ENCODE measurements at regions not wholly inside any gene's neighbourhood (a gene's known extent, or its start where the extent isn't known, plus 50 kb on each side); places are given as distances from the start of the nearest gene placed in this dataset.
A peak's percentile ranks its signal among the peaks of the same experiment; 100 is the strongest.

GRCh38 chr20:11391591-11391990, 526.1 kb upstream of the BTBD3 start:
- no peak for DNase-seq (ENCODE audit: low read depth)

GRCh38 chr20:11394145-11394833, 523.4 kb upstream of the BTBD3 start:
- peak; percentile 86 for DNase-seq (ENCODE audit: low read depth)

- DNase-seq (ENCODE audit: low read depth) = no peak
Observed at GRCh38 chr20:11395581-11395980, 522.1 kb upstream of the BTBD3 start.

- DNase-seq (ENCODE audit: low read depth) = no peak
Observed at GRCh38 chr20:11401988-11402387, 515.7 kb upstream of the BTBD3 start.

GRCh38 chr20:11403711-11404110, 514.0 kb upstream of the BTBD3 start:
- DNase-seq (ENCODE audit: low read depth) = peak; percentile 50

GRCh38 chr20:11406877-11407276, 510.8 kb upstream of the BTBD3 start:
- no peak for DNase-seq (ENCODE audit: low read depth)

- no peak for DNase-seq (ENCODE audit: low read depth)
Observed at GRCh38 chr20:11409561-11409960, 508.1 kb upstream of the BTBD3 start.

GRCh38 chr20:11411765-11412164, 505.9 kb upstream of the BTBD3 start:
- no peak for DNase-seq (ENCODE audit: low read depth)

GRCh38 chr20:11426948-11427347, 490.7 kb upstream of the BTBD3 start:
- no peak for DNase-seq (ENCODE audit: low read depth)

GRCh38 chr20:11429168-11429567, 488.5 kb upstream of the BTBD3 start:
- no peak for DNase-seq (ENCODE audit: low read depth)

- no peak for DNase-seq (ENCODE audit: low read depth)
Observed at GRCh38 chr20:11429889-11430519, 487.7 kb upstream of the BTBD3 start.

- no peak for DNase-seq (ENCODE audit: low read depth)
Observed at GRCh38 chr20:11430652-11431051, 487.0 kb upstream of the BTBD3 start.

GRCh38 chr20:11431621-11432020, 486.1 kb upstream of the BTBD3 start:
- peak; percentile 15 for DNase-seq (ENCODE audit: low read depth)

GRCh38 chr20:11432407-11432806, 485.3 kb upstream of the BTBD3 start:
- DNase-seq (ENCODE audit: low read depth) = peak; percentile 32

- DNase-seq (ENCODE audit: low read depth) = no peak
Observed at GRCh38 chr20:11436113-11436905, 481.4 kb upstream of the BTBD3 start.

GRCh38 chr20:11437090-11437489, 480.6 kb upstream of the BTBD3 start:
- DNase-seq (ENCODE audit: low read depth) = no peak

GRCh38 chr20:11437611-11438380, 479.9 kb upstream of the BTBD3 start:
- no peak for DNase-seq (ENCODE audit: low read depth)

GRCh38 chr20:11438412-11438811, 479.3 kb upstream of the BTBD3 start:
- DNase-seq (ENCODE audit: low read depth) = no peak

- no peak for DNase-seq (ENCODE audit: low read depth)
Observed at GRCh38 chr20:11443382-11444119, 474.1 kb upstream of the BTBD3 start.

- no peak for DNase-seq (ENCODE audit: low read depth)
Observed at GRCh38 chr20:11445161-11445560, 472.5 kb upstream of the BTBD3 start.

GRCh38 chr20:11445891-11446290, 471.8 kb upstream of the BTBD3 start:
- no peak for DNase-seq (ENCODE audit: low read depth)

Measured in GM04504 (cell line).